GM23338 (cell line): ENCODE measurements at regions not wholly inside any gene's neighbourhood (a gene's known extent, or its start where the extent isn't known, plus 50 kb on each side); places are given as distances from the start of the nearest gene placed in this dataset.

Source experiments
- ATAC-seq: fragments of 200-7000 bp; cut with Tn5 transposase; 3 replicates; pipeline ENCODE4 v1.9.1; 2020
- DNase-seq: peaks from one replicate; pipeline ENCODE4 v3.0.0-alpha.2; 2015; ENCODE audit warnings: low spot score
- H2AFZ ChIP-seq: fragments of 200-600 bp; sonication (generic); 2 replicates; pipeline ENCODE4 v1.8.0; 2016; ENCODE audit warnings: antibody characterized with exemption, mild to moderate bottlenecking, moderate library complexity
- H3F3A ChIP-seq: fragments of 200-600 bp; sonication (generic); replicated peaks from 2 replicates; pipeline ENCODE4 v1.8.0; 2017; ENCODE audit warnings: antibody characterized with exemption, mixed run types, low read depth
- H3K27ac ChIP-seq: fragments of 200-600 bp; sonication (generic); 2 replicates; pipeline ENCODE4 v1.6.1; 2016; ENCODE audit warnings: low read depth
- H3K27me3 ChIP-seq: fragments of 200-600 bp; sonication (generic); 2 replicates; pipeline ENCODE4 v1.8.0; 2016; ENCODE audit warnings: mild to moderate bottlenecking, mixed run types, moderate library complexity; ENCODE audit not compliant: insufficient read depth
- H3K36me3 ChIP-seq: fragments of 200-600 bp; sonication (generic); 2 replicates; pipeline ENCODE4 v1.8.0; 2016; ENCODE audit warnings: mild to moderate bottlenecking; ENCODE audit not compliant: insufficient read depth
- H3K4me1 ChIP-seq: fragments of 200-600 bp; sonication (generic); 2 replicates; pipeline ENCODE4 v1.8.0; 2016; ENCODE audit warnings: mild to moderate bottlenecking, moderate library complexity; ENCODE audit not compliant: insufficient read depth
- H3K4me2 ChIP-seq: fragments of 200-600 bp; sonication (generic); 2 replicates; pipeline ENCODE4 v1.7.1; 2017; ENCODE audit warnings: mixed run types
- H3K4me3 ChIP-seq: fragments of 200-600 bp; sonication (generic); 2 replicates; pipeline ENCODE4 v1.6.1; 2016; ENCODE audit warnings: mixed run types
- H3K79me2 ChIP-seq: fragments of 200-600 bp; sonication (generic); replicated peaks from 2 replicates; pipeline ENCODE4 v1.8.0; 2017; ENCODE audit warnings: mild to moderate bottlenecking; ENCODE audit not compliant: insufficient read depth
- H3K9me2 ChIP-seq: fragments of 200-600 bp; sonication (generic); 2 replicates; pipeline ENCODE4 v1.8.0; 2017; ENCODE audit not compliant: insufficient read depth
- H4K20me1 ChIP-seq: fragments of 200-600 bp; sonication (generic); replicated peaks from 2 replicates; pipeline ENCODE4 v1.8.0; 2017; ENCODE audit warnings: mild to moderate bottlenecking; ENCODE audit not compliant: insufficient read depth
- H3K27ac Mint-ChIP-seq: 2 replicates; pipeline ENCODE4 v1.8.0; 2020; ENCODE audit warnings: inconsistent platforms, mild to moderate bottlenecking, moderate library complexity, mixed read lengths
- H3K27me3 Mint-ChIP-seq: 3 replicates; pipeline ENCODE4 v1.8.0; 2022; ENCODE audit warnings: low read depth, mild to moderate bottlenecking, moderate library complexity, mixed read lengths, inconsistent platforms; ENCODE audit not compliant: insufficient read depth, poor library complexity
- H3K36me3 Mint-ChIP-seq: 3 replicates; pipeline ENCODE4 v1.8.0; 2021; ENCODE audit warnings: low read depth, mild to moderate bottlenecking, inconsistent platforms, moderate library complexity, mixed read lengths
- H3K4me1 Mint-ChIP-seq: 3 replicates; pipeline ENCODE4 v1.8.0; 2020; ENCODE audit warnings: mild to moderate bottlenecking, inconsistent platforms, mixed read lengths
- H3K4me3 Mint-ChIP-seq: 3 replicates; pipeline ENCODE4 v1.8.0; 2021; ENCODE audit warnings: moderate library complexity, mild to moderate bottlenecking, inconsistent platforms, mixed read lengths
- H3K9me3 Mint-ChIP-seq: 3 replicates; pipeline ENCODE4 v1.8.0; 2020; ENCODE audit warnings: moderate library complexity, mild to moderate bottlenecking, inconsistent platforms, mixed read lengths
- CREB1 ChIP-seq: fragments of 250-450 bp; sonication (Bioruptor Pico); IDR thresholded peaks from 2 replicates; pipeline ENCODE4 v1.5.0; 2020; ENCODE audit warnings: low read depth, mild to moderate bottlenecking, moderate library complexity
- CTCF ChIP-seq, 2 experiments: fragments of 200-600 bp in 1 of 2; sonication (generic) in 1 of 2; conservative IDR thresholded peaks; 2 replicates each; pipeline versions ENCODE4 v1.5.1 to v1.6.1; 2016 to 2017; ENCODE audit warnings: antibody characterized with exemption in 2 of 2, low read depth in 2 of 2, mild to moderate bottlenecking in 2 of 2, moderate library complexity in 1 of 2
- ETS1 ChIP-seq: IDR thresholded peaks from 2 replicates; pipeline ENCODE4 v1.6.1; 2016; ENCODE audit warnings: antibody characterized with exemption
- EZH2 ChIP-seq: fragments of 200-600 bp; sonication (generic); IDR thresholded peaks from one replicate; pipeline ENCODE4 v1.8.0; 2017; ENCODE audit warnings: antibody characterized with exemption, mild to moderate bottlenecking, low read depth; ENCODE audit not compliant: unreplicated experiment
- EZH2phosphoT487 ChIP-seq: fragments of 200-600 bp; sonication (generic); IDR thresholded peaks from one replicate; pipeline ENCODE4 v1.8.1; 2018; ENCODE audit warnings: antibody characterized with exemption; ENCODE audit not compliant: unreplicated experiment
- JUNB ChIP-seq: IDR thresholded peaks from one replicate; pipeline ENCODE4 v1.6.1; 2016; ENCODE audit warnings: antibody characterized with exemption; ENCODE audit not compliant: unreplicated experiment
- NANOG ChIP-seq: IDR thresholded peaks from 2 replicates; pipeline ENCODE4 v1.6.1; 2016; ENCODE audit warnings: antibody characterized with exemption, borderline replicate concordance
- POLR2AphosphoS5 ChIP-seq: IDR thresholded peaks from 2 replicates; pipeline ENCODE4 v1.6.1; 2016; ENCODE audit warnings: antibody characterized with exemption, low read depth
- REST ChIP-seq: IDR thresholded peaks from one replicate; pipeline ENCODE4 v1.6.1; 2018; ENCODE audit warnings: antibody characterized with exemption; ENCODE audit not compliant: unreplicated experiment
- STAT1 ChIP-seq: IDR thresholded peaks from one replicate; pipeline ENCODE4 v1.6.1; 2016; ENCODE audit warnings: antibody characterized with exemption; ENCODE audit not compliant: unreplicated experiment
- ZNF114 ChIP-seq: fragments of 250-450 bp; sonication (Bioruptor Pico); IDR thresholded peaks from 2 replicates; pipeline ENCODE4 v1.5.0; 2020; ENCODE audit warnings: mild to moderate bottlenecking, moderate library complexity
- ZNF331 ChIP-seq: fragments of 250-450 bp; sonication (Bioruptor Pico); IDR thresholded peaks from 2 replicates; pipeline ENCODE4 v1.5.0; 2020; ENCODE audit warnings: low read depth, mild to moderate bottlenecking, moderate library complexity
- ZNF462 ChIP-seq: fragments of 250-450 bp; sonication (Bioruptor Pico); IDR thresholded peaks from 2 replicates; pipeline ENCODE4 v1.5.0; 2020; ENCODE audit warnings: mild to moderate bottlenecking, moderate library complexity

GRCh38 chr9:76561050-76561713, 102.2 kb downstream of the GCNT1 start:
- peak overlapping the region; percentile 70; the same call in 1 of the 2 replicates for H2AFZ ChIP-seq
- H3K9me2 ChIP-seq, result no peaks in the 10 kb centered on the region; the same call in 1 of the 2 replicates
- no peak for ATAC-seq
- H3K4me3 ChIP-seq, result no peak overlapping the region
- no peak for TF ChIP-seq ZNF331 (CRISPR knock-in tag)
- no peak for TF ChIP-seq ZNF462 (CRISPR knock-in tag)
- no peak for TF ChIP-seq EZH2phosphoT487
- no peak for TF ChIP-seq EZH2
- TF ChIP-seq POLR2AphosphoS5, result no peak
- no peak for TF ChIP-seq CTCF (conservative IDR thresholded peaks at IDR 0.05; ENCODE audit: low read depth in 2 of 2)
- no peak for TF ChIP-seq ETS1
- TF ChIP-seq REST, result no peak
- TF ChIP-seq STAT1, result no peak
- TF ChIP-seq CREB1 (CRISPR knock-in tag), result no peak
- TF ChIP-seq NANOG, result no peak
- no peak for TF ChIP-seq ZNF114 (CRISPR knock-in tag)
- no peak for TF ChIP-seq JUNB
- H3K27ac ChIP-seq, result no peak overlapping the region
- Mint-ChIP-seq H3K4me3 (no peak overlapping the region), H3K27ac (no peak overlapping the region), H3K36me3 (no peaks in the 10 kb centered on the region), H3K4me1 (peaks cover 11% of the 10 kb centered on the region; the same call in 2 of the 3 replicates), H3K27me3 (peaks cover 2% of the 10 kb centered on the region), H3K9me3 (no peaks in the 10 kb centered on the region)
- no peaks in the 10 kb centered on the region for H3K79me2 ChIP-seq
- peaks cover 4% of the 10 kb centered on the region for H3K4me1 ChIP-seq
- no peak overlapping the region for H3K4me2 ChIP-seq
- no peaks in the 10 kb centered on the region for H3F3A ChIP-seq
- H3K27me3 ChIP-seq, result no peaks in the 10 kb centered on the region
- H4K20me1 ChIP-seq, result no peaks in the 10 kb centered on the region
- no peak for DNase-seq
- H3K36me3 ChIP-seq, result no peaks in the 10 kb centered on the region; the same call in 1 of the 2 replicates
